ENCODE measurements at regions not wholly inside any gene's neighbourhood (a gene's known extent, or its start where the extent isn't known, plus 50 kb on each side); places are given as distances from the start of the nearest gene placed in this dataset.

- peak; percentile 41; the same call in 1 of the 3 replicates for ATAC-seq
- DNase-seq (ENCODE audit: low spot score): peak; percentile 20
- H3K4me2 ChIP-seq: no peak overlapping the region
- H3K79me2 ChIP-seq (replicated peaks; ENCODE audit: insufficient read depth): no peaks in the 10 kb centered on the region
- Mint-ChIP-seq H3K4me3 (no peak overlapping the region), H3K36me3 (ENCODE audit: low read depth) (no peaks in the 10 kb centered on the region), H3K27me3 (ENCODE audit: insufficient read depth, low read depth, poor library complexity) (no peaks in the 10 kb centered on the region), H3K4me1 (peaks cover 17% of the 10 kb centered on the region), H3K9me3 (no peaks in the 10 kb centered on the region), H3K27ac (no peak overlapping the region)
- TF ChIP-seq STAT1 (IDR thresholded peaks at IDR 0.05; ENCODE audit: unreplicated experiment) (no peak), EZH2phosphoT487 (IDR thresholded peaks at IDR 0.05; ENCODE audit: unreplicated experiment) (no peak), NANOG (IDR thresholded peaks at IDR 0.05; ENCODE audit: borderline replicate concordance) (no peak), ZNF462 (CRISPR knock-in tag; IDR thresholded peaks at IDR 0.05) (no peak), ZNF114 (CRISPR knock-in tag; IDR thresholded peaks at IDR 0.05) (no peak), REST (IDR thresholded peaks at IDR 0.05; ENCODE audit: unreplicated experiment) (no peak), ETS1 (IDR thresholded peaks at IDR 0.05) (no peak), ZNF331 (CRISPR knock-in tag; IDR thresholded peaks at IDR 0.05; ENCODE audit: low read depth) (no peak), CTCF (conservative IDR thresholded peaks at IDR 0.05; ENCODE audit: low read depth in 2 of 2) (no peak), CREB1 (CRISPR knock-in tag; IDR thresholded peaks at IDR 0.05; ENCODE audit: low read depth) (no peak), EZH2 (IDR thresholded peaks at IDR 0.05; ENCODE audit: low read depth, unreplicated experiment) (no peak), POLR2AphosphoS5 (IDR thresholded peaks at IDR 0.05; ENCODE audit: low read depth) (no peak)
- H3F3A ChIP-seq (replicated peaks; ENCODE audit: low read depth): no peaks in the 10 kb centered on the region
- H4K20me1 ChIP-seq (replicated peaks; ENCODE audit: insufficient read depth): no peaks in the 10 kb centered on the region
- H3K27me3 ChIP-seq (ENCODE audit: insufficient read depth): no peaks in the 10 kb centered on the region
- no peak overlapping the region for H3K27ac ChIP-seq (ENCODE audit: low read depth)
- no peak overlapping the region; the same call in 1 of the 2 replicates for H2AFZ ChIP-seq
- no peaks in the 10 kb centered on the region for H3K36me3 ChIP-seq (ENCODE audit: insufficient read depth)
- H3K4me1 ChIP-seq (ENCODE audit: insufficient read depth): peaks cover 20% of the 10 kb centered on the region
- H3K9me2 ChIP-seq (ENCODE audit: insufficient read depth): no peaks in the 10 kb centered on the region
- no peak overlapping the region for H3K4me3 ChIP-seq
Observed at GRCh38 chr5:18097817-18098216, 463.6 kb downstream of the TAF11L14 start.
